Smooth muscle cell of the brain vasculature (primary cell): ENCODE measurements at regions not wholly inside any gene's neighbourhood (a gene's known extent, or its start where the extent isn't known, plus 50 kb on each side); places are given as distances from the start of the nearest gene placed in this dataset.

Source experiments
- DNase-seq: peaks from one replicate; pipeline ENCODE4 v3.0.0-alpha.2; 2012; ENCODE audit warnings: low read depth, low spot score

- DNase-seq, result no peak
These were observed 240.7 kb upstream of the UMPS start for GRCh38 chr3:124489506-124489905.

- DNase-seq, result no peak
These were observed 239.2 kb upstream of the UMPS start for GRCh38 chr3:124491098-124491497.

GRCh38 chr3:124491875-124492274 lies 238.4 kb upstream of the UMPS start:
- no peak for DNase-seq

GRCh38 chr3:124492824-124493223 lies 237.4 kb upstream of the UMPS start:
- no peak for DNase-seq

GRCh38 chr3:124496061-124496460 lies 234.2 kb upstream of the UMPS start:
- no peak for DNase-seq

- no peak for DNase-seq
These were observed 232.8 kb upstream of the UMPS start for GRCh38 chr3:124497487-124497886.

DNA sequence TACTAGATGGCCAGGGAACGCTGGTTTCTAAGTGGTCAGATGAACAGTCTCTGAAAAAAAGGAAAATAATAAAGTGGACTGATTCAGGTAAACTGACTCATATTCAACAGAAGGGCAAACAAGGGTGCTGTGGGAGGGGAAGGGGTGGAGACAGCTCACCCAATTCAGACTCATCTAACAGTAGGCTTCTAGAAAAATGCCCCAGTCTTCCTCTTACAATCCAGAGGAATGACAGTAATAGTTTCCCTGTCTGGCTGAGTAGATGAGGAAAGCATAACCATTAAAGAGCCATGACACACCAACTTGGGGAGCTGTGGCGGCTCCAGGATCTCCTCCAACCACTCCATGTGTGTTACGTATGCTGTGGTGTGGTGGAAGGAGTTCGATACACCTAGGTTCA lies 231.4 kb upstream of the UMPS start:
- DNase-seq, result no peak

DNA sequence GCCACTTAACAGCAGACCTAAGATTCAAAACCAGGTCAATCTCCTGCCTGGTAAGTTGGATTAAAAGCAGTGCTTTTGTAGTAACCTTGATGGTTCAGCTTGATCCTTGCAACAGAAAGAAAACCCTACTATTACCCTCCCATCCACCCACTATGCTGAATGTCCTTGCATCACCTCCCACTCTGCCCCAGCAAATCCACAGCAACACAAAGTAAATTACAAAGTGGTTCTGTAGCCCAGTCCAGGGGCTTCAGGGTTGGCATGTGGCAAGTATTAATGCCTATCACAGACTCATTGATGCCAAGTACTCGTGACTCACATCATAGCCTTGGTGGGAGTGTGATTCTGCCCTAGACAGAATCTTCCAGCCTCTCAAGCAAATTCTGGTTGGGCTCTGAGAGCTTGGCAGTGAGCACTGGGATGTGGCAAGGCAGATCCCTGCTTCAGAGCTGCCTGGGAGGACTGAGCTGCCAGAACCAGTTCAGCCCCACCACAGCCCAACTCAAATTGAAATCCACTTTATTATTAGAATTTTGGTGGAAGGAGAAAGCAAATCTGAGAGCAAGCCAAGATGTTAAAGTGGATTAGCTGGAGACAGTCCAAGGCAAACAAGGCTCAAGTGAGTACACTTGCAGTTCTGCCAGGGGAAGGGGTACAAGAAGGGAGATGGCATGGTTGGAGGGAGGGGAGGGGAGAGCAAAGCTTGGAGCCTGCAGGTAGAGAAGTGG lies 225.8 kb upstream of the UMPS start:
- peak; percentile 2 for DNase-seq

DNA sequence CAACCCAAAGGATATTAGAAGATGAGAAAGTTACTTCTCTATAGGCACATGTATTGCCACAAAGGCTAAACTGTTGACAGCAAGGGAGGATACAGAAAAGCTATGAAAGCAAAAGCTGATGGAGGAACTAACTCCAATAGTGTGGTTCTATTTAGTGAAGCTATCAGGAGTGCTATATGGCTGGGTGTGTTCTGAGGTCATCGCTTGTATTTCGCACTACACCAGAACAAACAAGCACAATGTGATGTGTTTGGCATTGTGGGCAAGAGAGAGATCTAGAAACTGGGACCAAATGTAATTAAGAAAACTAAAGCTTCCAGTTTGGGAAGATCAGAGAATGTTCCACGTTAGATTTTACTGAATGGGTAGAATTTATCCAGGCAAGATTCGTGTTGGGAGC lies 220.4 kb upstream of the UMPS start:
- DNase-seq, result no peak

DNA sequence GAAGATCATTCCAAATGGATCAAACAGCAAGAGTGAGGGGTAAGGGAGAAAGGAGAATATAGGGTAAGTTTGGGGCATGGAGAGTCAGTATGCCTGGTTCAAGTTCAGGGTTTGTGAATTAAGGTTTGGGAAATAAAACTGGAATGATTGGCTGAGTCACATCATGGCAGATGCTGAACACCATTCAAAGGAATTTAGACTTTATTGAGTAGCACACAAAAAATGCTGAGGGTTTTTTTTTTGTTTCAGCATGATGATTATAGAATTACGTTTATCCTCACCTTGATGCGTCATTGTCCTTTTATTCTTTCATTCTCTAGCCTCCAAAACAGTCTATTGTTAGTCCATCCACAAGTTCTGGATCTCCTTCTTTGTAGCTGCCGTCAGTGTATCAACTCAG lies 220.0 kb upstream of the UMPS start:
- no peak for DNase-seq

DNA sequence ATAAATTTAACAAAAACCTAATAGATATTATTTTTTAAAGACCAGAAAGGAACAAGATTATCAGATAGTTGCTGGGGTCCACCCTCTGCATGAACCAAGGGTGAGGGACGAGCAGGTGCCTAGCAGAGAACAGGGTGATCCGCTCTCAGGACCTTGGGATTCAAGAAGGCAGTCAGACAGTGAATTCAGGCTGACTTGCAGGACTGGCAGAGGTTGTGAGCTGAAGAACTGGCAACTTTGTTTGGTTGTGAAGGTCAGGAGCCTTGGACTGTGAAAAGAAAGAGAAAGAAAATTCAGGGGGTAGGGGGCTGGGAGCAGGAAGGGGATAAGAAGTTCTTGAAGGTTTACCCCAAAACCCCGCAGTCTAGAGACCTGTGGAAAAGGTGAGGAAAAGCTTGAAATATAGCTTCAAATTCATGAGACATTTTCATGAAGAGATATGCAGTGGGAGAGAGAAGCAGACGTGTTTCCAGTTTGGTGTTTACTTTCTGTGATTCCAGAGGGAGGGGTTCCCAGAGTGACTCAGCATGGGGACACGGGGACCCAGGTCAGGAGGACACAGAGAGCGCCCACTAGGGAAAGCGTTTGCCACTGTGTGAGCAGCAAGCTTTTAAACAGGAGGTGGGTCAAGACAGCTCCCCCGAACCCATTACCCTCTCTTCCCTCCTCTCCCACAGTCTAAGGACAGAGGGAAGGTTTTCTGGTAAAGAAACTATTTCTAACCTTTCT lies 217.2 kb upstream of the UMPS start:
- DNase-seq, result no peak

DNA sequence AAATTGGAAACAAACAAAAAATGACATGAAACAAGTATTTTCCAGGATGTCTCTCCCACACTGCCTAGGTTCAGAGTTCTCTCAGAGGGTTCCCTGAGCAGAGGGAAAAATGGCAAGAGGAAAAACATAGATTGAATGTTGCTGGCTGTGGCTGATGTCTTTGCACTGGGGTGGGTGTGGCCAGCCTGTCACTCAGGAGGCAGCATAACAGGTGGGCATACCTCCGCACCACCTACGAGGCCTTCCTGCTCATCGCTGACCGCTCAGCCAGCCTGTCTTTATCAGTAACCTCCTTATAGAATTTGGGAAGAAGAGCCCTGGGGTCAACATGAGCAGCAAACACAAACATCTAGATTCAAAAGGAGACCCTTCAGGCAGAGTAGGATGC lies 216.6 kb upstream of the UMPS start:
- no peak for DNase-seq

GRCh38 chr3:124514683-124515082 lies 215.6 kb upstream of the UMPS start:
- DNase-seq, result no peak

DNA sequence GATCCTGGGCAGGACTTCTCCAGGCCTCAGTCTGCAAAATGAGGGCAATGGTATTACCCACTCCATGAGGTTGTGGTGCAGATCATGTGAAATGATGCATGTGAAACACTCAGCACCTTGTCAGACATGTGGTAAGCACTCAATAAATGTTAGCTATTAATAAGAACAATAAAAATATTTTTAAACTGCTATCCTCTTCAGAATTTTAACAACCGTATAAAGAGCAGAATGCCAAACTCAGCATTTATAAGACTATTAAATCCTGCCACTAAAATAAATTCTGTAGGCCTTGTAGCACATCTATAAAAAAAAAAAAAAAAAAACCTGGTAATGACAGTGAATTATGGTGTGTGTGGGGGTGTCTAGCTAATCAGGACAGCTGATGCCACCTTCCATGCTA lies 213.9 kb upstream of the UMPS start:
- DNase-seq, result no peak

GRCh38 chr3:124517306-124517705 lies 212.9 kb upstream of the UMPS start:
- DNase-seq, result no peak

- DNase-seq, result no peak
These were observed 211.9 kb upstream of the UMPS start for GRCh38 chr3:124518350-124518749.

GRCh38 chr3:124519591-124520194 lies 210.6 kb upstream of the UMPS start:
- no peak for DNase-seq

DNA sequence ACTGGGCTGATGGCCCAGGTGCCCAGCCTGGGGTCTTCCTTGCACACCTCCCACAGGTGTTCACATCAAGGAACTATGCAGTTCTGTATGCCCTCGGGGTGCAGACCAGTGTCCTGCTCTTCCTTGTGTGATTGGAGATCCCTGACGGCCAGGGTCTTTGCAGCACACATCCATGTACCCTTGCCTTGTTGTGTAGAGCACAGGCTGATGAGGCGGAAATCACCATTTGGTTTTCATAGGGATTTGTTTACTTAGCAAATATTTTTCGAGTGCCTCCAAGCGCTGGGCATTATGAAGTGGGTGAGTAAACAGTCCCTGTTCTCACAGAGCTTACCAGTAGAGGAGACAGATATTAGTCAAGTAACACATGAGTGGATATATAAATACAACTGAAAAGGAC lies 209.3 kb upstream of the UMPS start:
- no peak for DNase-seq

DNA sequence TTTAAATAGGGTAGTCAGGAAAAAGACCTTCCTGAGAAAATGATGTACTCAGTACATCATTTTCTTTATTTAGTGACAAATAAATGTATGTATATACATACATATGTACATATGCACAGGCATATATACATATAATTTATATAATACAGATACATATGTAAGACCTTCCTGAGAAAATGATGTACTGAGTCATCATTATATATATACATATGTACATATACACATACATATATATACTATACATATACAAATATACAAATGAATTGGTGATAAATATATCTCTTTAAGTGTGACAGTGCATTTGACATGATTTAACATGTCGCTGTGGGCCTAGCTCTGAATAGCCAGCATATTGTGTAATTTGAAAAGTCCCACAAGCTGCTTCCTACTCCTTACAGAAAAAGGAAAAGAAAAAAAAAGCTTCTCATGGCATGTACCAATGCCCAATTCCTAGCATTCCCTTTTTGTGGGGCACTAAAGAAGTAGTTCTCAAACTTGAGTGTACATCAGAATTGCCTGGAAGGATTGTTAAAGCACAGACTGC lies 208.1 kb upstream of the UMPS start:
- DNase-seq, result no peak

DNA sequence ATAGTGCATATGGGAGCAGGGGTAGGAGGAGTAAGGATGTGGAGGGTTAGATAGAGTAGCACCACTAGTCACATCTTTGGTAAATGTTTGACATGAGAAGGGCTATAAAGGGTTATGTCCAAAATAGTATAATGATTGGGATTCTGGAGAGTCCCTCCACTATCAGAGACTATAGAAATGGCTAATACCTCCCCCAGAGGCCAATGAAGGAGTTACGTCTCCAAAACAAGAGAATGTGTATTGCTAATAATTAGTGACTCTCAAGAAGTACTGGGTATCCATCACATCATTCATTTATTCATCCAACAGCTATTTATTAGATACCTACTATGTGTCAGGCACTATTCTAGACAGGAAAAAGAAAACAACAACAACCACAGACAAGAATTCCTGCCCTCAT lies 203.7 kb upstream of the UMPS start:
- no peak for DNase-seq

DNA sequence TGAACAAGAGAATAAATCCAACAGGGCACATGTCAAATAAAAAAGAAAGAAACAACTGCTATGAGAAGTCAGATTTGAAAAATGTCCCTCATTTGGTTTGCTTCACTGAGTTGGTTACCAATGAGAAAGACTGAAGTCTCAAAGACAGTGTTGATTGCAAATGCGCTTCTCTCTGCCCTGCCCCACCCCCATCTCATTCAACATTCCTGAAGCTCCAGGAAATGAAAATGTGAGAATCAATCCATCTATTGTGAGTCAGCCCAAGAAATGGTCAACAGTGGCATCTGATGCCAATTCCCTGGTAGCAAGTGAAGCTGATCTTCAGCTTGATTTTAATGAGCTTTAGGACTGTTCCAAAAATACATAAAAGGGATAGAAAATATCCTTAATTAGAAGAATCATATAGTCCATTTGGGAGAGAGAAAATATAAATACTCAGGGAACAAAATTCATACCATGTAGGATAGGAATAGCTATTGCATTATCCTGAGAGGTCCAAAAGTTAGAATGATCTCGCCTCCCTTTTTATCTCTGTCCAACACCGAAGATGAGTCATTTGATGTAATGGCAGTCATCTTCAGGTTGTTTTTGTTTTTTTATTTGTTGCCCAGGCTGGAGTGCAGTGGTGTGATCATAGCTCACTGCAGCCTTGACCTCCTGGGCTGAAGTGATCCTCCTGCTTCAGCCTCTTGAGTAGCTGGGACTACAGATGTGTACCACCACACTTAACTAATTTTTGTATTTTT lies 200.3 kb upstream of the UMPS start:
- no peak for DNase-seq

- DNase-seq, result no peak
These were observed 199.3 kb upstream of the UMPS start for GRCh38 chr3:124530916-124531315.
